Effector CD8-positive, alpha-beta T cell (primary cell): ENCODE measurements at regions not wholly inside any gene's neighbourhood (a gene's known extent, or its start where the extent isn't known, plus 50 kb on each side); places are given as distances from the start of the nearest gene placed in this dataset.
A peak's percentile ranks its signal among the peaks of the same experiment; 100 is the strongest.

ENCODE experiments used
- DNase-seq: peaks from one replicate; lab custom pipeline; 2025; lab: John Stamatoyannopoulos, UW

DNA sequence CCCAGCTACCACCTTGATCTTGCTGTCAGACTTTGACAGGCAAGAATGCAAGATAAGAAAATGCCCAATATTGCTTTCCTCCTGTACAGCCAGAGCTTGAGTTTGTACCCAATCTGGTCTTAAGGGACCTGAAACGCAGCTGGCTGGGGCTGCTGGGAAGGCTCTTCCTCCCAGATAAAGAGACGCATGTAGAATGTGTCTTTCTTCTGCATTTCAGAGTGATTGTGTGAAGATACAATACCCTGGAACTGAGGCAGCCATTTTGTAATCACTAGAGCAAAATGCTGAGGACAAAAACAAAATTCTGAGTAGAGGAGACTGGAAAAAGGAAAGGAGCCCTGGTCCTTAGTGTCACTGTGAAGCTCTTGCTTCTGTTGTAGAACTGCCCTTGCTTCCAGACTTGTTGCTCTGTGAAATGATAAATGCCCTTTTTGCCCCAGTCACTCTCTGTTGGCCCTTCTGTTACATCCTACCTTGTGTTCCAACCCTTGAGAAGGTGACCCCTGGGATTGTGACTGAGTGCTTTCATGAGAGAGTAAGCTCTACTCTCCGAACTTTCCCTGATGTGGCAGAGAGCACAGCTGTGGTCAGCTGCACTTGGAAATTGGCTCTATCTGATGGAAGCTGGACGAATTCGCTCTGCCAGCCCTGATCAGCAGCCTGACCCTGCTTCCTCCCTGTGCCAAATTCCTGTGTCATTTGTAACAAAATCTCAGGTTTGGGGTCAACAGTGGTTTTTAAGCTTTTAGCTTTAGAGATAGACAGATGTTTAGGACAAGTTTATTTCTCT, 137.4 kb upstream of the RBMS1 start:
- no peak for DNase-seq

DNA sequence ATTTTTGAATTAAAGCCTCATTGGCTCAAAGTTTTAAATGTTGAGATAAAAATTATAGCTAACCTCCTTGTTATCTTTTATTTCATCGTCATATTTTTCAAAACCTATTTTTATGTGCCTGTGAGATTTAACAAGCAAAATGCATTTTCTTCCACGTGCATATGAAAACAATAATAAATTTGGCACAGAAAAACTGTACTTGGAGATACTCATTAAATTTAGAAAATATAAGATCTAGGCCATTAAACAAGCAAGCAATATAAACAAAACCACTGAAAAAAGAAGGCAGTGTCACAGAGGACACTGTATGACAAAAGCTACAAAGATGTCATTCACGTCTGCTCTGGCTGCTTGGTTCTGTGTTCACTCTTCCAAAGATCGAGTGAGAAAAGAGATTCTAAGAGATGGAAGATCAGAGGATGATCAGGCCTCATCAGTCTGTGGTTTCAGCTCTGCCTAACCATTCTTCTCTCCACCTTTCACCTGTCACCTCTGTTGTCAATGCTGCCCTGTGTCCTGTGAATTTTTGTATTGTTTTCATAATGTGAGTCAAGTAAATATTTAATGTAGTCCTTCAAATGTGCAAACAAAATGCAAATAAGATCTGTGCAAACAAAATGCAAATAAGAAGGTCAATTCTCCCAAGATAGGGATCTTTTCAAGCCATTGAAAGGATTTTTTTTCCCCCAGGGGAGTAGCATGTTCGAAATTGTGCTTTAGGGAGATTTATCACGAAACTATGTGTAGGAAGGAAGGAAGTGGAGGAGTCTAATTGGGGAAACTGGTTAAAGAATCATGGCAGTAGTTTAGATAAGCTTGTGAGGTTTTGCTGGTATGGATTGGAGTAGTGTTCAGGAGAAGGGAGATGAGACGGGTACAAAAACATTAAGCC, 138.7 kb upstream of the RBMS1 start:
- no peak for DNase-seq

DNA sequence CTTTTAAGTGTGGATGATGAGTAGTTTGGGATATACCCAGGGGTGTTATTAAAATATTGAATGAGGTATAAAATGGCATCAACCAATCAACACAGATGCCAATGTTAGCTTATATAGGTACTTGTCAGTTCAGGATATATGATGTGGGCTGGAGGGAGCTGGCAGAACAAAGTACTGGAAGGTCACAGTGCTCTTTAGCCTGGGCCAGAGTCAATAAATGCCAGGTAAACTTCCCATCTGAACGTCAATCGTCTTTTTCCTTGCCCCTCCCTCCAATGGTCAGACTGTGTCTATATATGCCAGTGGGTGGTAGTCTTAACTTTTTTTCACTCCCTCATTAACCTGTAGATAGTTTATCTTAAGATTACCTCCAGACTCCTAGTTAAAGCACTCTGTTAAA, 140.8 kb upstream of the RBMS1 start:
- DNase-seq = no peak

DNA sequence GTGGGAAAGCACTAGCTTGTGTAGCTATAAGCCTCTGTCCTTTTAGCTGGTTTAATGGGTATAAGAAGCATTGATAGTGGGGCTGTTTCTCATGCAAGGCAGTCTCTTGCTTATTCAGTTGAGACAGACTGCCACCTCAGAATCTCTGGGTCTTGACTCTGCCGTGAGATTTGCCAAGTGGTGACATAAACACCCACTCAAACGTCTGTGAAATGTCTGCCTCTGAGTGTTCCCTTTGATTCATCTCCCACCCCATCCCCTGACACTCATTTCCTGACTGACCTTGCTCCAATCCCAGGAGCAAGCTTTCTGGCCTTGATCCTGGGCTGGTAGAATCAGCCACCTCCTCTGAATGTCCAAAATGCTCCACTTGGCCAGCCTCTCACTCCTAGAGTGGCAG, 141.9 kb upstream of the RBMS1 start:
- DNase-seq = no peak

DNA sequence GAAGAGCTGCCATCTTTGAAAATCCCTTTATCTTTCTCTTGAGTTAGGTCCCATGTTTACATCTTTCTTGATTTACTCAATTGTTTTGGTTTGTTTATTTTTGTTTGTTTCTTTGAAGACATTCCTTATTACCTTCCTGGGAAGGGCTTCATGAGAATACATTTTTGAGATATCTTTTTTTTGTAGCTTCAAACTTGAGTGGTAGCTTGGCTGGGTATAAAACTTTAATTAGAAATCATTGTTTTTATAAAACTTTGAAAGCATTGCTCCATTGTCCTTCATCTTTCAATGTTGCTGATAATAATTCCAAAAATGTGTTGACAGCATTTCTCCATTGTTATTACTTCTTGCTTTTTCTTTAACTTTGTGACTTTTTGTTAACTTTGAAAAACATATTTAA, 145.9 kb upstream of the RBMS1 start:
- no peak for DNase-seq

DNA sequence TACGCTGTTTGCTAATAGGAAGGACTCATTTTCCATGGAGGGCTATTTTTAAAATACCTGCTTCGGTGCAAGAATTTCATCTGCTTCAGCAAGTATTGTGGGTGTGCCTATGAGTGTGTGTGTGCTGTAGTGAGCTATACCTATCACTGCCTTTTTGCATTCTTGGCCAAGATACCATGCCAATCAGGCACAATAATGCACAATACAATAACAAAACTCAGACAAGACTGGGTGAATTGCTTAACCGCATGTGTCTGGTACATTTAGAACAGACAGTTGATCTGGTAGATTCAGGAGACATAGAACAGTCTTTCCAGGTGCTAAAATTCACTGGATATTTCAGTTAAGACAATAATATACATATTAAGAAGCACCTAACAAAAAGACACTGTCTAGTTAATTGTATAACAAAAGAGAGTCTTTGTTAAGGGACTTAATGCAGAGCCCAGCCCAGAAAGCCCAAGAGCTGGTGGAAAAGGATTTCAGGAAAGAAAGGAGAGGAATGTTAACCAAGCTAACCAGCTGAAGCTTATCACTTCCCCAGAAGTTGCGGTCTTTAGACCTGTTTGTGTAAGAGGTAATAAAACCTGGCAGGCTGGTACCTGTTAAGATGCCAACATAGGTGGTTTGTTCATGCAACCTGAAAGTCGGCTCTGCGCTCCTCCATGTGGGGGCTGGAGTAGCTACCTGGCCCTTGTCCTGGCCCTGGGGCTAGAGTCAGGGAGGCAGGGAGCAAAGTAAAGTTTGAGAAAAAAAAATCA, 153.3 kb upstream of the RBMS1 start:
- DNase-seq = no peak

DNA sequence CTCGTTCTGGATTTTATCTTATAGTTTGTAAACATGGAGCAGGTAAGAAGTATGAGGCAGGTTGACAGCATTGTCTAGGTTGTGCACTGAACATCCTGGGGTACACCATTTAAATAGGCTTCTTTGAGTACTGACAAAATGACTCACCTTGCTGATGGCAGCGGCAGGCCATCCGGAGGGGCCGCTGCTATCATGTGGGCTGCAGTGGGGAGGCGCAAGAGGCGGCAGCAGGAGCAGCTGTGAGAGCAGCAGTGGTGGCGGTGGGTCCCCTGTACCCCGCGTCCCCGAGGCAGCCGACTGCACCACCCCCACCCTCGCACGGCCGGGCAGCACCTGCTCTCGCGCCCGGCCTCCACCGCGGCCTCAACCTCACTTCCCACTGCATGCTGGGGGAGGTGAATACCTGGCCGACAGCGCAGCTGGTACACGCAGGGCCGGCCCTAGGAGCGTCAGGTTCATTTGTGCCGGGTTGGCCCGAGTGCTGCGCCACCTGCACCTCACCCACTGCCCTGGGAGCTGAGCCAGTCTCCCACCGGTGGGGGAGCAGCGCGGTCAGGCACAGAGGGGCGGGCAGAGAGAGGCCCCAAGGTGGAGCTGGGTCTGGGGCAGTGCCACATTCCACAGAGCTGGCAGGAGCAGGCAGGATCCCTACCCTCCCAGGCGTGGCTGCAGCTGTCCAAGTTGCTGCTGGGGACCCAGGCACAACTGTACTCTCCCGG, 154.5 kb upstream of the RBMS1 start:
- no peak for DNase-seq

DNA sequence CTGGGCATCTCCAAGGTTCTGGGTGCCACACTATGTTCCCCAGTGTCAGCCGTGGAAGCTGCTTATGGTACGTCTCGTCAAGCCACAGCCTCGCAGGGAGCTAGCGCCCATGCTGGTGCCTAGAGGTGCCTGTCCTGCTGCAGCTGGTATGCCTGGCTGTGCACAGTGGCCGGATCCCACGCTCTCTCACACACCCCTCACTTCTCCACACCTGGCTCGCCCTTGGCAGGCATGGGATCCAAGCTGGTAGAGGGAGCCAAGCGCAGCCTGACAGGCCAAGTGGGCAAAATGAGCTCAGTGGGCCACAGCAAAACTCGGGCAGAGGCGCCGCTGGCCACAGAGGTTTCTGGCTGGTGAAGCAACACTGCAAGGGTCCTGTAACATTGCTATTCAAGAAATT, 156.1 kb upstream of the RBMS1 start:
- DNase-seq = no peak

DNA sequence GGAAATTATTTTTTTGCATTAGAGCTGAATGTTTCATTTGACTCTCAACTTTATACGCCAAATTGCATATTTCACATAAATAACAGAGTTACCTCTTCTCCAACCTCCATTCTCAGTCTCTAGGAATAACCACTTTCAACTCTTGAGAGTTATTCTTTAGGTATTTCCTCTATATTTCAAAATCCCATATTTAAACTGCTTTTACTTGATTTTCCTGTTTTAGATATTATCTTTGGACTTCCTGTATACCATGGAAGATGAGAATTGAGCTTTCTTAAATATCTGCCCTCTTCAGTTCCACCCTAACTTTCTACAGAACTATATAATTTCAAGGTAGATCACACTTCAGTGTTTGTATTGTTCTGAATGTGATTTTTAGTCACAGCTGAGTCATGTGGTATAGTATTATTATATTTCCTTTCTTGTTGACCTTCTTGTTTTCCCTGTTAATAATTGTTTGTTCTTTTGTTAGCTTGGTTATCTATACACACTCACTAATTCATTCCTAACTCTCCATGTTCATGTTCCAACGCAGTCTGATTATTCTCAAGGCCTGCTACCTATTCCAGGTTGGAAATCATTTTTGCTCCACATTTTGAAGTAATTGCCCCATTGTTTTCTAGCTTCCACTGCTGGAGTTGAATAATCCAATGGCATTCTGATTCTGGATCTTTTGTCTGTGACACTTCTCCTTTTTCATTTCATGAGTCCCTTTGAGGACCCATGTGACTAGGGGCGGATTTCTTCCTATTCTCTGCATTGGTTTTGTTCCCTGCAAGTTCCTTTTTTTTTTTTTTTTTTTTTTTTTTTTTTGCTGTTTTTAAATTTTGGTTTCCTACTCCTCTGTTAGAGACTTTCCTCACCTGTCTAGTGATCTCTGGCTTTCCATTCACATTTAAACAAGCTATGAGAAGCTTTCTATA, 156.8 kb upstream of the RBMS1 start:
- no peak for DNase-seq

DNA sequence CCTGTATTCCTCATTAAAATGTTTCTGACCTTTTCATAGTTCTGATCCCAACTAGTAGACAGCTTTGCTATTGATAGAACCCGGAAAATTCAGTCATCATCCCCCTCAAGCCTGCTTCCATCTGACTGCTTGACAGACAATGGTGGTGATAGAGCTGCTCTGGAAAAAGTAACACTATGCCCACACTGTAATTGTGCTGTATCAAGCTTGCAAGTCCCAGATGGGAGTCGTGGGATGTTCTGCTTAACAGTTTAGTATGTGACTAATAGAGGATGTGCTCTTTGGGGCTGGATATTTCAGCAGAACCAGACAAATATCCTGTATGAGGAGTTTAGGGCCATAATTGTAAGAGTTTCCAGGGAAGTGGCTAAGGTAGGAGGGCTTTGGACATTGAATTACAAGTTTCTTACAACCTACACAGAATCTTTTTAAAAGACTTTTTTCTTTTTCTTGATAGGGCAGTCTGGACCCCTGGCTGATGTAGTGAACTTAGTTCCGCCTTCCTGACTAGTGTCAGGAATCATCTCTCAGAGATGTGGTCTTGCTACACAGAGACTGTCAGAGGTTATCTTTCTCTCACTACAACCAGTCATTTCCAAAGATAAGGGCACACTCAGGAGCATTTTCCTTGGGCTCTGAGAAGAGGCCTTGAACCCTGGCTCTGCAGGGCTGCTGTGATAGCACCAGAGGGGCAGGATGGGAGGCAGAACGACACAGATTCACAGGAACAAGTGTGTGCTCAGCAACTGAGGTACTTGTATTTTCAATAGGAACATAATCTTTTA, 158.0 kb upstream of the RBMS1 start:
- DNase-seq = no peak

DNA sequence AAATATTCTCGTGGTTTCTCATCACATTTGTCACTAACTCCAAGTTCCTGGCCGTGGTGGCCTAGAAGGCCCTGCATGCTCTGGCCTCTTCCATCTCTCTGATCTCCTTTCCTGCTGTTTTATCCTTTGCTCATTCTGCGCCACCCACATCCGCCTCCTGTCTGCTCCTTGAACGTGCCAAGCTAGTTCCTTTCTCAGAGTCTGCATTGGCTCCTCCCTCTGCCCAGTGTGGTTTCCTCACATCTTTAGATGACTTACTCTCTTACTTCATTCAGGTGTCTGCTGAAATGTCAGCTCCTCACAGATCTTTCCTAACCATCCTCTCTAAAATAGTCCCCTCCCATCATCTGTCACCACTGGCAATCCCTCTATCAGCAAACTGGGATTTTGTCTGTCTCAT, 158.6 kb upstream of the RBMS1 start:
- peak; percentile 24 for DNase-seq

DNA sequence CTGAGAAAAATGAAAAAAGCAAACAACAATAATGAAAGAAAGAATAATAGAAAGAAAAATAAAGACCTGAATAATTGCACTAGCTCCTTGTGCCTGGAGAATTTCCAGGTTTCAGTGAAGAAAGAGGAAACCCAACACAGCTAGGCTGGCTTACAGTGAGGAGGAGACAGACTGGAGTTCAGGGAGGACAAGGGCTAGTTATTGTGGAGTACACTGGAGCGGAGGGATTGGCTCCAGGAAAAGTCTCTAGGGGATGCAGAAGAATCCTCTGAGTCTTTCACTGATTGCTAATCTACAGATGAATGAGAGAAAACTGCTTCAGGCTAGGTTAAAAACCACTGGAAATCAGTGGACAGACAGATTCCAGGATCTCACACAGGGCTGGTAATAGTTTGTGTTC, 163.6 kb upstream of the RBMS1 start:
- DNase-seq = no peak

DNA sequence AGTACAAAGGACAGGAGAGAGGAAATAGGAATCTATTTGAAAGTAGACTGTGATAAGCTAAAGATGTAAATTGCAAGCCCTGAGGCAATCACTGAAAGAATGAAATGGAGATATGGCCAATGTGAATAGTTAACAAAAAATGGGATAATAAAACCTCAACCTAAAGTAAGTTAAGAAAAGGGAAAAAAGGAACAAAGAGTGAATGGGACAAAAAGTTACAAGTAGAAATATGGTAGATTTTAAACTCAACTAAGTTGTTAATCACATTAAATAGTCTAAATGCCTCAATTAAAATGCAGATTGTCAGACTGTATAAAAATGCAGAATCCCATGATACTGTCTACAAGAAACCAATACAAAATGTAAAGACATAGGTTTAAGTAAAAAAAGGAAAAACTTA, 165.2 kb upstream of the RBMS1 start:
- no peak for DNase-seq

DNA sequence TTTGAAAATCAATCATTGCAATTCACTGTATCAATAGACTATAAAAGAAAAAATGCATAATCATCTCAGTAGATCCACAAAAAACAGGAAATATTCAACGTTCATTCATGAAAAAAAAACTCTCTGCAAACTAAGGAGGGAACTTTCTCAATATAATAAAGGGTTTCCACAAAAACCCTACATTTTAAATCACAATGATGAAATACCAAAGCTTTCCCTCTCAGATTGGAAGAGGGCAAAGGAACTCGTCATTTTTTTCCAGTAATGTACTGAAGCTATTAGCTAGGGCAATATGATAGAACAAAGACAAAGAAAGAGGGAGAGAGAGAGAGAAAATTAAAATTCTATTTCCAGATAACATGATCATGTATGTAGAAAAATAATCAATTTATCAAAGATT, 167.1 kb upstream of the RBMS1 start:
- no peak for DNase-seq

DNA sequence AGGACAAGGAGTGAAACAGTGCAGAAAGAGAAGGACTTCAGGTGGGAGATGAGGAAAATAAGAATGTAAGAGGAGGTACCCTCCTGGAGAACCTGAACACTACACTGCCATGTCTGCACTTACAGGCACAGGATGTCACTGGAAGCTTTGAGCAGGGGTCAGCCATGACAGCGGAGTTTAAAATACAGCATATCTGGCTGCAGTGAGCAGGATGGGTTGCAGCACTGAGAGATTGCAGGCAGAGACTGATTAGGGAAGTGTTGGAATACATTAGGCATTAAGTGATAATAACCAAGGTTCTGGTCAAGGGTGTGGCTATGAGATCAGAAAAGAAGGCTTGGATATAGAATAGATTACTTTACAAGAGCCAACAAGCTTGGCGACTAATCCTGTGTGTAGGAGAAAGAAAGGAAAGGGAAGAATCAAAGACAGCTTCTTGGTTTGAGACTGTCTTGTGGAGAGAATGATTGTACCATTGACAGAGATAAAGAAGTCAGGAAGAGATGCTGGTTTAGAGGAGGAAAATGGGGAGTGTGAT, 171.1 kb upstream of the RBMS1 start:
- no peak for DNase-seq

DNA sequence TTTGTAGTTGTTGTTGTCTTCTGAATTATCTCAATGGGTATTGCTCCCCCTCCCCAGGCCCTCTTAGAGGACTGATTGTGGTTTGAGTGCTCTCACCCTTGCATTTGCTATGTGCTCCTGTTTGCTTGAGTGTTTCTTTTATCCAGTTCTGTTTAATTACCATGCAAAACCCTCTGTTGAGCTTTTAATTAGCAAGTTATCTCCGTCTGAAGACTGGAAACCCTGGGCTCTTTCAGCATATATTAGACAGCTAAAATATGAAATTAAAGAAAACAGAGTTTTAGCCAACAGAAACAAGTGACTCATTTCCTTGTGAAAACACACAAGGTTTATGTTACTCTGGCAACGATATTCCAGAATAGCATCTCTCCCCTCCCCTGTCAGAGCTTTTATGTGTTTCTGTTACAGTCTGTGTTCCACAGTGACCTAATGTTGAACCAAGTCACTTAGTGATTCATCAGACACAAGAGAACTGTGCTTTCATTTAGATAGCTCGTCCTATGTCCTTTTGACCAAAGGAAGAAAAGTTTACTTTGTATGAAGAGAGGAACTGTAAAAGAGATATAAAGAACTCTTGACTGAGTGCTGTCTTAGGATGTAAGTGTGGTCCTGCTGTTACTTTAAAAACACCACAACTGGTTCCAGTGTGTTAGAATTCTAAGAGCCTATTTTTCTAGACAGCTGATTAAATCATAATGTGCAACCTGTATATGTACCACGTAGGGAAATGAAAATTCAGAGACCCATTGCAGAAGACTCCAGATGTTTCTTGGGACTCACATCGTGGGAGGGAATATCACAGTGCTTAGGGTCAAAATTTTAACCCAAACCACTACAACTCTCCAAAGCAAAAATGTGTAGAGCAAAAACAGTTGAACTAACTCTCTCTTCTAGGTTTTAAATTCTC, 172.8 kb upstream of the RBMS1 start:
- no peak for DNase-seq

DNA sequence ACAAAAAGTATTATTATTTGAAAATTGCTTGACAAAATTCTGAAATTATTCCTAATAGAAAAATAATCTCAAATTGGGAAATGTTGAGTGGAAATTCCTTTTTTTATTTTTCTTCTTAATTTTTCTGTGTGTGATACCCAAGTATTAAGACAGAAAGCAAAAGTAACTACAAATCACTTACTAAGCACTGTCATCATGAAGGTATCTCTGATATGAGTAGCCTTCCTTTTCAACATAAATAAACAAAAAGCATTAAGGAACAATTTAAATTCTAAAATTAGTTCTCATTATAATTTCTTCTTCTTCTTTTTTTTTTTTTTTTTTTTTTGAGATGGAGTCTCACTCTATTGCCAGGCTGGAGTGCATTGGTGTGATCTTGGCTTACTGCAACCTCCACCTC, 174.2 kb upstream of the RBMS1 start:
- DNase-seq = no peak

DNA sequence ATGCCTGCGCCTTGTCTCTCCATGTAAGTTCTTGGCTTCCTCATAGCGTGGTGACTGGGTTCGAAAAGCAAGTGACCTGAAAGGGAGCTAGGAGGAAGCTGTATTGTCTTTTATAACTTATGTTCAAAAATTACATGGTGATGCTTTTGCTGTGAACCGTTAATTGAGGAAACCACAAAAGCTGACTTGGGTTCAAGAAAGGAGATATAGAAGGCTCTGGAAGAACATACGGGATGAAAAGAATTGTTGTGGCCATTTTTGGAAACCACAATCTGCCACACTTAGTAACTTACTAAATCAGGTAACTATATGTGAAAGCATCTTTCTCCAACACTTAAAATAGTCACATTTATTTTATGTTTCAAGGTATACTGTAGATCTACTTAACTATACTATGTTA, 177.0 kb upstream of the RBMS1 start:
- DNase-seq = no peak

DNA sequence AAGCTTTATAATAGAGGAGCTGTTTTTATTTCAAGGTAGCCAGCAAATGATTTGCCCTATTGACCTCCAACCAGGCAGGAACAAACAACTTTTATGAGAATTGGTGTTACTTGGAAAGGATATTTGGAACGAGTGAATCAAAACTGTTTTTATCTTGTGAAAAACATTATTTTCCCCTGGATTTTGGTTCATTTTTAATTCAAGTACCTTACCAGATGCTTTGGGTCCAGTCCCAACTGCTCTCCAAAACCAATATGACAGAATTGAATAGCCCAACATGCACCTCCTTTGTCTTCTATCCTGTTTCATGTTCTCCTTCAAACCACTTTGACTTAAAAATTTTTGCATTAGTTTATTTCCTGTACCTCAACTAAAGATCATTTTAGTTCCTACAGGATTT, 178.6 kb upstream of the RBMS1 start:
- DNase-seq = no peak
